CD14-positive monocyte (primary cell): ENCODE measurements at regions not wholly inside any gene's neighbourhood (a gene's known extent, or its start where the extent isn't known, plus 50 kb on each side); places are given as distances from the start of the nearest gene placed in this dataset.

Source experiments
- DNase-seq, 3 donors: peaks; one replicate each; pipeline ENCODE4 v3.0.0-alpha.2; 2011 to 2022
- H2AFZ ChIP-seq: 2 replicates; pipeline ENCODE4 v1.6.0; 2012; ENCODE audit warnings: mild to moderate bottlenecking, low read depth, low read length, inconsistent platforms; ENCODE audit not compliant: insufficient read depth, poor library complexity, severe bottlenecking
- H3K27ac ChIP-seq, 2 donors: 1 replicate in 1 of 2; 2 replicates in 1 of 2; pipeline ENCODE4 v1.5.1; 2012 to 2013; ENCODE audit warnings: low read length in 2 of 2, control low read depth in 1 of 2, inconsistent platforms in 1 of 2, low read depth in 1 of 2, mild to moderate bottlenecking in 1 of 2
- H3K27me3 ChIP-seq, 2 donors: one replicate each; pipeline versions ENCODE4 v1.6.0 to v1.6.1; 2011 to 2013; ENCODE audit warnings: low read length in 2 of 2; ENCODE audit not compliant: control insufficient read depth in 2 of 2, insufficient read depth in 2 of 2
- H3K36me3 ChIP-seq, 2 donors: replicated peaks in 1 of 2; 1 replicate in 1 of 2; 2 replicates in 1 of 2; pipeline versions ENCODE4 v1.5.1 to v1.6.1; 2012 to 2013; ENCODE audit warnings: low read length in 2 of 2, control low read depth in 1 of 2, inconsistent platforms in 1 of 2, mild to moderate bottlenecking in 1 of 2; ENCODE audit not compliant: insufficient read depth in 2 of 2, control insufficient read depth in 1 of 2
- H3K4me1 ChIP-seq, 2 donors: 1 replicate in 1 of 2; 2 replicates in 1 of 2; pipeline versions ENCODE4 v1.5.1 to v1.6.1; 2012 to 2013; ENCODE audit warnings: low read length in 2 of 2, control low read depth in 1 of 2, inconsistent platforms in 1 of 2, mild to moderate bottlenecking in 1 of 2, moderate library complexity in 1 of 2; ENCODE audit not compliant: insufficient read depth in 2 of 2, control insufficient read depth in 1 of 2
- H3K4me2 ChIP-seq: replicated peaks from 2 replicates; pipeline ENCODE3; 2012; ENCODE audit warnings: low read length, moderate library complexity, mild to moderate bottlenecking; ENCODE audit not compliant: poor library complexity, severe bottlenecking; ENCODE audit errors: extremely low read depth
- H3K4me3 ChIP-seq, 3 experiments: fragments of 200-600 bp in 1 of 3; sonication (generic) in 1 of 3; replicated peaks in 1 of 3; 1 replicate in 2 of 3; 2 replicates in 1 of 3; pipeline ENCODE4 v1.5.1; 2011 to 2013; ENCODE audit warnings: low read length in 3 of 3, mild to moderate bottlenecking in 3 of 3, control low read depth in 2 of 3, low read depth in 2 of 3, inconsistent platforms in 1 of 3, moderate library complexity in 1 of 3
- H3K79me2 ChIP-seq: 2 replicates; pipeline ENCODE4 v1.6.0; 2012; ENCODE audit warnings: mild to moderate bottlenecking, control low read depth, inconsistent platforms, low read length, moderate library complexity; ENCODE audit not compliant: insufficient read depth
- H3K9ac ChIP-seq: 2 replicates; pipeline ENCODE4 v1.6.0; 2017; ENCODE audit warnings: low read length, mild to moderate bottlenecking; ENCODE audit not compliant: insufficient read depth, poor library complexity, severe bottlenecking
- H3K9me3 ChIP-seq, 2 donors: replicated peaks in 1 of 2; 1 replicate in 1 of 2; 2 replicates in 1 of 2; pipeline versions ENCODE4 v1.5.1 to v1.6.1; 2012 to 2013; ENCODE audit warnings: low read length in 2 of 2, control low read depth in 1 of 2; ENCODE audit not compliant: control insufficient read depth in 1 of 2, insufficient read depth in 1 of 2
- H4K20me1 ChIP-seq: 2 replicates; pipeline ENCODE4 v1.6.0; 2012; ENCODE audit warnings: mild to moderate bottlenecking, low read length, control low read depth, moderate library complexity; ENCODE audit not compliant: insufficient read depth
- H3K27ac Mint-ChIP-seq, 7 donors: one replicate each; pipeline ENCODE4 v1.8.0; 2020; ENCODE audit warnings: mild to moderate bottlenecking in 7 of 7, mixed read lengths in 7 of 7, moderate library complexity in 6 of 7, inconsistent platforms in 2 of 7
- H3K27me3 Mint-ChIP-seq, 3 donors: one replicate each; pipeline ENCODE4 v1.8.0; 2021 to 2022; ENCODE audit warnings: low read depth in 3 of 3, mild to moderate bottlenecking in 3 of 3, mixed read lengths in 3 of 3, moderate library complexity in 3 of 3, inconsistent platforms in 1 of 3
- H3K36me3 Mint-ChIP-seq, 2 donors: one replicate each; pipeline ENCODE4 v1.8.0; 2020; ENCODE audit warnings: mixed read lengths in 2 of 2, inconsistent platforms in 1 of 2, mild to moderate bottlenecking in 1 of 2
- H3K4me1 Mint-ChIP-seq: one replicate; pipeline ENCODE4 v1.8.0; 2020; ENCODE audit warnings: mild to moderate bottlenecking, mixed read lengths
- H3K4me3 Mint-ChIP-seq, 2 donors: one replicate each; pipeline ENCODE4 v1.8.0; 2020; ENCODE audit warnings: mild to moderate bottlenecking in 2 of 2, mixed read lengths in 2 of 2, moderate library complexity in 1 of 2
- H3K9me3 Mint-ChIP-seq, 7 donors: one replicate each; pipeline ENCODE4 v1.8.0; 2020 to 2022; ENCODE audit warnings: mixed read lengths in 7 of 7, mild to moderate bottlenecking in 6 of 7, moderate library complexity in 6 of 7, inconsistent platforms in 2 of 7
- WGBS: methylation state at CpG from one replicate; pipeline ENCODE4 v1.1.5; 2013; ENCODE audit warnings: missing lambda C conversion rate; ENCODE audit not compliant: insufficient coverage; 5-methylcytosine and 5-hydroxymethylcytosine counted together
- intact Hi-C, 2 donors: fragments of 100-400 bp; cut with micrococcal nuclease; formaldehyde crosslinking; loops; one replicate each; pipeline versions ENCODE4 v1.15.0 to v1.15.1; 2023
- TF ChIP-seq, protein P1 (sequence below): fragments of 200-600 bp; IDR thresholded peaks from one replicate; pipeline ENCODE4 v1.8.0; 2022; ENCODE audit warnings: antibody characterized with exemption, mild to moderate bottlenecking

DNA sequence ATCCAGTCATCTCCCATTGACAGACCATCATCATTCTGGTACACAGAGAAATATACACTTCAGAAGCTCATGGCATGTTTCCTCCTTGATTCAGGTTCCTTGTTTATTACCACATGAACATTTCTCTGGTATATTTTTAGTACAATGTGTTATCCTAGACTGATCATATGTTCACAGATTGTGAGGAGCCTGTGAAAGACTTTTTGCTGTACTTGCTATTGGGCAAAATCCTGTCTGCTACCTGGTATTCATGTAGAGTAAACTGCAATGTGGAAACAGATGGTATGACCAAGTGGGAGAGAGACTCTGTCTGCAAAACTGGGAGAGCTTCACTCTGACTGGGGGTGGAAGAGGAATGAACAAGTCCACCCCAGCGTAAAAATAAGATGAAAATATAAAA, 657.2 kb downstream of the IRS1 start:
- TF ChIP-seq, protein P1, sequence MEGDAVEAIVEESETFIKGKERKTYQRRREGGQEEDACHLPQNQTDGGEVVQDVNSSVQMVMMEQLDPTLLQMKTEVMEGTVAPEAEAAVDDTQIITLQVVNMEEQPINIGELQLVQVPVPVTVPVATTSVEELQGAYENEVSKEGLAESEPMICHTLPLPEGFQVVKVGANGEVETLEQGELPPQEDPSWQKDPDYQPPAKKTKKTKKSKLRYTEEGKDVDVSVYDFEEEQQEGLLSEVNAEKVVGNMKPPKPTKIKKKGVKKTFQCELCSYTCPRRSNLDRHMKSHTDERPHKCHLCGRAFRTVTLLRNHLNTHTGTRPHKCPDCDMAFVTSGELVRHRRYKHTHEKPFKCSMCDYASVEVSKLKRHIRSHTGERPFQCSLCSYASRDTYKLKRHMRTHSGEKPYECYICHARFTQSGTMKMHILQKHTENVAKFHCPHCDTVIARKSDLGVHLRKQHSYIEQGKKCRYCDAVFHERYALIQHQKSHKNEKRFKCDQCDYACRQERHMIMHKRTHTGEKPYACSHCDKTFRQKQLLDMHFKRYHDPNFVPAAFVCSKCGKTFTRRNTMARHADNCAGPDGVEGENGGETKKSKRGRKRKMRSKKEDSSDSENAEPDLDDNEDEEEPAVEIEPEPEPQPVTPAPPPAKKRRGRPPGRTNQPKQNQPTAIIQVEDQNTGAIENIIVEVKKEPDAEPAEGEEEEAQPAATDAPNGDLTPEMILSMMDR: no peak
- H3K27me3 ChIP-seq: no peaks in the 10 kb centered on the region
- H3K4me3 ChIP-seq: no peak overlapping the region
- H3K9me3 Mint-ChIP-seq: peaks cover 0 to 3% (median 0%) of the 10 kb centered on the region in 7 donors
- no peaks in the 10 kb centered on the region for H3K36me3 ChIP-seq
- no peak overlapping the region for H2AFZ ChIP-seq
- H3K27ac ChIP-seq: no peak overlapping the region
- H3K4me2 ChIP-seq: no peak overlapping the region
- no peaks in the 10 kb centered on the region for H3K36me3 Mint-ChIP-seq
- H3K4me1 ChIP-seq: peaks cover 30 to 31% of the 10 kb centered on the region in 2 donors
- H3K4me1 Mint-ChIP-seq: peaks cover 24% of the 10 kb centered on the region
- H3K9me3 ChIP-seq: no peaks in the 10 kb centered on the region
- H3K27ac Mint-ChIP-seq: no peak overlapping the region
- peaks cover 0 to 2% (median 0%) of the 10 kb centered on the region in 3 donors for H3K27me3 Mint-ChIP-seq
- no peak for DNase-seq
- H3K79me2 ChIP-seq: no peaks in the 10 kb centered on the region
- H4K20me1 ChIP-seq: no peaks in the 10 kb centered on the region
- intact Hi-C loops: no loop called here
- H3K9ac ChIP-seq: no peak overlapping the region
- 100% methylated on average over 1 of the region's 1 CpG for WGBS
- no peak overlapping the region for H3K4me3 Mint-ChIP-seq

DNA sequence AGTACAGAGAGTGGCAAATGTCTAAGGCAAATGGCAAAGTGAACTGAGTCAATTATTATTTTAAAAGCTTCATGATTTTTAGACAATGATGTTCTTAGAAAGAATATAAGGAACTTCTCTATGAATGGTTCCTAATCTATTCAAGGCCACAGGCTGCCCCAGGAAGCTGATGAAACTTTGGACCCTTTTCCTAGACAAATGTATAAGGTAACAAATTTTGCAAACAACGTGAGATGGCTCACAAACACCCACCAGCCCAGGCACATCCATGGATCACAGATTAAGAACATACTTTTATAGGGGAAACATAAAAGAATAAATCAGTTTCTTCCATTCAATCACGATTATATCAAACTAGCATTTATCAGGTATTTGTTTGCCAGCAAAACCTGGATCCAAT, 659.0 kb downstream of the IRS1 start:
- Mint-ChIP-seq H3K27me3 (peaks cover 0 to 2% (median 0%) of the 10 kb centered on the region in 3 donors), H3K4me3 (no peak overlapping the region), H3K36me3 (peaks cover 0 to 3% of the 10 kb centered on the region in 2 donors), H3K9me3 (peaks cover 0 to 3% (median 0%) of the 10 kb centered on the region in 7 donors), H3K27ac (peak overlapping the region in 1 of 7 donors; percentile 26), H3K4me1 (peaks cover 43% of the 10 kb centered on the region)
- no peak overlapping the region for H3K4me2 ChIP-seq
- no peak overlapping the region for H3K27ac ChIP-seq
- intact Hi-C loops: no loop called here
- WGBS: no CpG with 5 or more reads among the region's 2 CpGs
- H3K9me3 ChIP-seq: no peaks in the 10 kb centered on the region
- no peak for DNase-seq
- no peaks in the 10 kb centered on the region for H3K36me3 ChIP-seq
- H4K20me1 ChIP-seq: no peaks in the 10 kb centered on the region
- H3K4me3 ChIP-seq: no peak overlapping the region
- H2AFZ ChIP-seq: no peak overlapping the region
- peaks cover 49 to 50% of the 10 kb centered on the region in 2 donors for H3K4me1 ChIP-seq
- H3K79me2 ChIP-seq: no peaks in the 10 kb centered on the region
- TF ChIP-seq, protein P1: no peak
- H3K27me3 ChIP-seq: no peaks in the 10 kb centered on the region
- no peak overlapping the region for H3K9ac ChIP-seq
